Esophagus (tissue), 2 donors: ENCODE measurements at regions not wholly inside any gene's neighbourhood (a gene's known extent, or its start where the extent isn't known, plus 50 kb on each side); places are given as distances from the start of the nearest gene placed in this dataset.

ENCODE experiments used
- H3K27ac ChIP-seq, 2 donors: one replicate each; pipeline ENCODE4 v1.5.1; 2013; ENCODE audit warnings: low read depth in 2 of 2, mild to moderate bottlenecking in 2 of 2, inconsistent platforms in 1 of 2, low read length in 1 of 2, moderate library complexity in 1 of 2
- H3K27me3 ChIP-seq, 2 donors: one replicate each; pipeline ENCODE4 v1.6.1; 2013; ENCODE audit warnings: low read length in 2 of 2, control low read depth in 1 of 2, mild to moderate bottlenecking in 1 of 2; ENCODE audit not compliant: insufficient read depth in 2 of 2, control insufficient read depth in 1 of 2
- H3K36me3 ChIP-seq, 2 donors: one replicate each; pipeline ENCODE4 v1.6.1; 2013; ENCODE audit warnings: low read length in 1 of 2; ENCODE audit not compliant: control insufficient read depth in 2 of 2, insufficient read depth in 2 of 2
- H3K4me1 ChIP-seq, 2 donors: one replicate each; pipeline ENCODE4 v1.6.1; 2013; ENCODE audit warnings: low read length in 1 of 2; ENCODE audit not compliant: control insufficient read depth in 2 of 2, insufficient read depth in 2 of 2
- H3K4me3 ChIP-seq, 2 donors: one replicate each; pipeline ENCODE4 v1.5.1; 2013; ENCODE audit warnings: low read length in 2 of 2, mild to moderate bottlenecking in 2 of 2, low read depth in 1 of 2, moderate library complexity in 1 of 2
- H3K9me3 ChIP-seq, 2 donors: one replicate each; pipeline ENCODE4 v1.6.1; 2013; ENCODE audit warnings: mild to moderate bottlenecking in 2 of 2, low read depth in 1 of 2, low read length in 1 of 2, moderate library complexity in 1 of 2; ENCODE audit not compliant: control insufficient read depth in 2 of 2, insufficient read depth in 1 of 2
- WGBS, 2 donors: extraction: QIAGEN DNeasy Blood & Tissue Kit; methylation state at CpG; one replicate each; pipeline ENCODE4 v1.1.7; 2013; 5-methylcytosine and 5-hydroxymethylcytosine counted together
- donor health status: healthy with polysubstance abuse.
- donor health status: Bipolar disorder and iron deficiency.

GRCh38 chr14:101464984-101465794 is 96.1 kb upstream of the DIO3 start:
- H3K27ac ChIP-seq = no peak overlapping the region
- H3K36me3 ChIP-seq = no peaks in the 10 kb centered on the region
- no peak overlapping the region for H3K4me3 ChIP-seq
- H3K4me1 ChIP-seq = no peaks in the 10 kb centered on the region
- H3K27me3 ChIP-seq = no peaks in the 10 kb centered on the region
- 74 to 79% methylated on average over 14 of the region's 14 CpGs for WGBS, 2 donors
- no peaks in the 10 kb centered on the region for H3K9me3 ChIP-seq

DNA sequence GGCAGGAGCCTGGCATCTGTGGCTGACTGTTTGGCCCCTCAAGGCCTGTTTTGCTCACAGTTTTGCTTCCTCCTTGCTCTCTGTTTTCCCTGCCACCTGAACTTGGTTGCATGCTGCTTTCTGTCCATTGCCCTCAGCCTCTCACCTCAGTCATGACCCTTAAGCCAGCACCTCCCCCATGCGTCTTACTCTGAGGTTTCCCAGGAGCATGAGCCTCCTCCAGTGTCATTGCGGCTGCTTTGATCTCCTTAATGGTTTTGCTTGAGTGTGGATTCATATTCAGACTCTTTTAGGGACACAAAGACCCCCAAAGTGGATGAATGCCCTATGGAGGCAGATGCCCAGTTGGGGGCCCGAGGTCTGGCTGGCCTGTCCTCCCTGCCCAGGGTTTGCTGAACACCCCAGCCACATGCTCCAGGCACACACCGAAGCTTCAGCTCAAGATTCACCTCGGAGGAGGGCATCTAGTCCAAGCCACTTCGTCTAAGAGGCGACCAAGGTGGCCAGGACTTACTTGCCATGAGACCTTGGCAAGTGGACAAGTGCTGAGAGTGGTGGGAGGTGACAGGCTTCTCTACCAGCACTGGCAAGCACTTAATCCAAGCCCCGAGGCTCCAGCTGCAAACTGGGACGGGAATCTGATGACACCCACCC is 95.4 kb upstream of the DIO3 start:
- H3K9me3 ChIP-seq = no peaks in the 10 kb centered on the region
- H3K4me3 ChIP-seq = no peak overlapping the region
- WGBS, 2 donors = 79 to 81% methylated on average over 9 of the region's 9 CpGs
- H3K27ac ChIP-seq = no peak overlapping the region
- no peaks in the 10 kb centered on the region for H3K27me3 ChIP-seq
- H3K4me1 ChIP-seq = no peaks in the 10 kb centered on the region
- no peaks in the 10 kb centered on the region for H3K36me3 ChIP-seq

- Histone ChIP-seq H3K36me3 (no peaks in the 10 kb centered on the region), H3K4me1 (no peaks in the 10 kb centered on the region), H3K27ac (no peak overlapping the region), H3K27me3 (no peaks in the 10 kb centered on the region), H3K9me3 (no peaks in the 10 kb centered on the region), H3K4me3 (no peak overlapping the region)
- WGBS, 2 donors = 86 to 87% methylated on average over 17 of the region's 17 CpGs
Measured at GRCh38 chr14:101466456-101467180, 94.7 kb upstream of the DIO3 start.

DNA sequence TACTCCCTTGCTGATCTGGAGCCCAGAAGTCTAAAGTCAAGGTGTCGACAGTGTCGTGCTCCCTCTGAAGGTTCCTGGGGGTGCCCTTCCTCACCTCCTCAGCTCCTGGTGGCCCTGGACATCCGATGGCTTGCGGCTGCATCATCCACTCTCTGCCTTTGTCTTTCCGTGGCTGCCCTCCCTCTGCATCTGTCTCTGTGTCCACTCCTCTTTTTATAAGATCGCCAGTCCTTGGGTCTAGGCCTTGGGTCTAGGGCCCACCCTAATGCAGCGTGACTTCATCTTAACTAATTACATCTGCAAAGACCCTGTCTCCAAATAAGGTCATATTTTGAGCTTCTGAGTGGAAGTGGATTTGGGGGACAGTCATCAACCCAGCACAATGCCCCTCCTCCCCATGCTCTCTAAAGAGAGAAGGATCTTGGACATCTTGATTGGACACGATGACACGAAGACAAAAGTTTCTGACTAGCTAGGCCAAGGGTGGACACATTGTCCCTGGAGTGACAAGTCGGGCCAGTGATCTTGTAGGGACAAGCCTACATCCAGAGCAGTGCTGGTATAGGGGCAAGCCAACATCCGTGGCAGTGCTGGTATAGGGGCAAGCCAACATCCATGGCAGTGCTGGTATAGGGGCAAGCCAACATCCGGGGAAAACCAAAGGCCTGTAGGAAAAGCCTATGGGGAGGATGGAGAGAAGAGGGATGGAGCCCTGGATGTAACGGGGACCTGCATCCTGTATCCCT is 93.9 kb upstream of the DIO3 start:
- Histone ChIP-seq H3K4me1 (no peaks in the 10 kb centered on the region), H3K27me3 (no peaks in the 10 kb centered on the region), H3K36me3 (no peaks in the 10 kb centered on the region), H3K9me3 (no peaks in the 10 kb centered on the region), H3K4me3 (no peak overlapping the region), H3K27ac (no peak overlapping the region)
- 92 to 96% methylated on average over 13 of the region's 13 CpGs for WGBS, 2 donors

GRCh38 chr14:101469382-101470247 is 91.7 kb upstream of the DIO3 start:
- WGBS, 2 donors = 82 to 85% methylated on average over 25 of the region's 25 CpGs
- no peaks in the 10 kb centered on the region for H3K36me3 ChIP-seq
- no peaks in the 10 kb centered on the region for H3K4me1 ChIP-seq
- no peaks in the 10 kb centered on the region for H3K9me3 ChIP-seq
- no peak overlapping the region for H3K27ac ChIP-seq
- H3K27me3 ChIP-seq = no peaks in the 10 kb centered on the region
- no peak overlapping the region for H3K4me3 ChIP-seq

DNA sequence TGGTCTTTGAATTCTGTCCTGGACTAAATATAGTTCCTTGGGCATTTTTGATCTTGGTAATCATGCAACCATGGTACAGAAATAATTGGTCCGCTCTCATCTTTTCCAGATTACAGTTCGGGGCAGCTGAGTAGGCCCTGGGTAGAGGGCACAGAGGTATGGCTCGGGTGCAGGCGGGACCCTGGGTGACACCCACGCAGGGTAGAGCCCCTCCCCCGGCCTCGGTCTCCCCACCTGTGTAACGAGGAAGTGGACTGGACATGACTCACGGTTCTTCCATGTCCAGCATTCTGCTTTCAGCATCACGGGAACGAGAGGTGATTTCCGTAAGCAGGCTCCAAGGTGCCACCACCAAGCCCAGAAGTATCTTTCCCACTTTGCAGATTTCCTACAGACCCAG is 91.0 kb upstream of the DIO3 start:
- WGBS, 2 donors = 81 to 87% methylated on average over 12 of the region's 12 CpGs
- Histone ChIP-seq H3K4me1 (peaks cover 0 to under 1% of the 10 kb centered on the region in 2 donors), H3K36me3 (no peaks in the 10 kb centered on the region), H3K4me3 (no peak overlapping the region), H3K27ac (no peak overlapping the region), H3K9me3 (no peaks in the 10 kb centered on the region), H3K27me3 (no peaks in the 10 kb centered on the region)

- Histone ChIP-seq H3K27me3 (no peaks in the 10 kb centered on the region), H3K4me1 (peaks cover 3 to 13% of the 10 kb centered on the region in 2 donors), H3K36me3 (no peaks in the 10 kb centered on the region), H3K27ac (no peak overlapping the region), H3K4me3 (no peak overlapping the region), H3K9me3 (no peaks in the 10 kb centered on the region)
- 77 to 78% methylated on average over 16 of the region's 16 CpGs for WGBS, 2 donors
Measured at GRCh38 chr14:101471723-101472517, 89.4 kb upstream of the DIO3 start.

DNA sequence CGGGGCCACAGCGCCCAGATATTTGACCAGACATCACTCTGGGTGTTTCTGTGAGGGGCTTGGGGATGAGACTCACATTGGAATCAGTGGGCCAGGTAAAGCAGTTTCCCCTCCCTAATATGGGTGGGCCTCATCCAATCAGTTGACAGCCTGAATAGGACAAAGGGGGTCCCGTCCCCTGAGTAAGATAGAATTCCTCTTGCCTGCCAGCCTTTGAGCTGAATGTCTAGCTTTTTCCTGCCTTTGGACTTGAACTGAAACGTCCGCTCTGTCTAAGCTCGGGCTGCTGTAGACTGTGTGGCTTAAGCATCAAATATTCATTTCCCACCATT is 88.8 kb upstream of the DIO3 start:
- 80 to 85% methylated on average over 6 of the region's 6 CpGs for WGBS, 2 donors
- no peak overlapping the region for H3K4me3 ChIP-seq
- no peaks in the 10 kb centered on the region for H3K9me3 ChIP-seq
- H3K36me3 ChIP-seq = no peaks in the 10 kb centered on the region
- no peak overlapping the region for H3K27ac ChIP-seq
- peaks cover 3 to 17% of the 10 kb centered on the region in 2 donors for H3K4me1 ChIP-seq
- H3K27me3 ChIP-seq = no peaks in the 10 kb centered on the region
